Panc1 (cell line): ENCODE measurements at regions not wholly inside any gene's neighbourhood (a gene's known extent, or its start where the extent isn't known, plus 50 kb on each side); places are given as distances from the start of the nearest gene placed in this dataset.

Experiments used
- ATAC-seq: fragments of 200-7000 bp; cut with Tn5 transposase; 2 replicates; pipeline ENCODE4 v1.9.1; 2020; ENCODE audit warnings: mild to moderate bottlenecking, moderate library complexity
- BruUV-seq: library from RNA; stranded (reverse); fragments of 400-500 nt; replicated peaks from 2 replicates; lab custom pipeline; 2021; lab: Mats Ljungman, UMichigan
- CTCF ChIA-PET: fragments of 300-600 bp; sonication (Branson Sonifier 250); formaldehyde crosslinking; loops from one replicate; lab custom pipeline; 2022; ENCODE audit warnings: antibody characterized with exemption; lab: Charles Lee
- POLR2A ChIA-PET: fragments of 300-600 bp; sonication (Branson Sonifier 250); formaldehyde crosslinking; loops from one replicate; lab custom pipeline; 2022; ENCODE audit warnings: antibody characterized with exemption; lab: Charles Lee
- DNase-seq: peaks from one replicate; pipeline ENCODE4 v3.0.0-alpha.2; 2010; ENCODE audit warnings: low read depth, low spot score
- H3K27ac ChIP-seq: 2 replicates; pipeline ENCODE4 v1.5.1; 2011; ENCODE audit warnings: mild to moderate bottlenecking, low read length, inconsistent platforms
- H3K27me3 ChIP-seq: fragments of 200-500 bp; sonication (Bioruptor generic); 2 replicates; pipeline ENCODE4 v1.6.0; 2014; ENCODE audit warnings: low read length, inconsistent platforms; ENCODE audit not compliant: control insufficient read depth, insufficient read depth
- H3K36me3 ChIP-seq: fragments of 200-500 bp; sonication (Bioruptor generic); 2 replicates; pipeline ENCODE4 v1.5.1; 2014; ENCODE audit warnings: inconsistent platforms, mild to moderate bottlenecking, low read length, moderate library complexity; ENCODE audit not compliant: control insufficient read depth, insufficient read depth
- H3K4me1 ChIP-seq: 2 replicates; pipeline ENCODE4 v1.5.1; 2011; ENCODE audit warnings: inconsistent platforms, mild to moderate bottlenecking, low read length, moderate library complexity; ENCODE audit not compliant: control insufficient read depth, insufficient read depth
- H3K4me3 ChIP-seq, 2 experiments: 2 replicates each; pipeline ENCODE4 v1.5.1; 2011 to 2012; ENCODE audit warnings: low read depth in 2 of 2, low read length in 2 of 2, mild to moderate bottlenecking in 2 of 2, inconsistent platforms in 1 of 2, moderate library complexity in 1 of 2
- H3K9me3 ChIP-seq: fragments of 200-500 bp; sonication (Bioruptor generic); 2 replicates; pipeline ENCODE4 v1.5.1; 2014; ENCODE audit warnings: low read depth, mild to moderate bottlenecking, inconsistent platforms, low read length, moderate library complexity; ENCODE audit not compliant: control insufficient read depth, insufficient read depth
- POLR2AphosphoS5 ChIP-seq: IDR thresholded peaks from 2 replicates; pipeline ENCODE4 v1.6.1; 2012; ENCODE audit warnings: mild to moderate bottlenecking, low read depth, low read length, moderate library complexity
- REST ChIP-seq, 2 experiments: IDR thresholded peaks; 2 replicates each; pipeline ENCODE4 v1.6.1; 2011 to 2012; ENCODE audit warnings: low read depth in 2 of 2, control low read depth in 1 of 2, low read length in 1 of 2, mild to moderate bottlenecking in 1 of 2, moderate library complexity in 1 of 2; ENCODE audit not compliant: insufficient read depth in 1 of 2
- SIN3A ChIP-seq: IDR thresholded peaks from 2 replicates; pipeline ENCODE4 v1.6.1; 2012; ENCODE audit warnings: low read depth, mild to moderate bottlenecking, low read length, moderate library complexity, borderline replicate concordance; ENCODE audit not compliant: insufficient read depth
- TCF7L2 ChIP-seq: IDR thresholded peaks from 2 replicates; pipeline ENCODE4 v1.6.1; 2011; ENCODE audit warnings: mild to moderate bottlenecking, low read depth, low read length, inconsistent platforms
- in situ Hi-C: cut with HindIII; loops from 2 replicates; pipeline ENCODE4 v1.10.0; 2016; ENCODE audit warnings: low sequenced_read_pairs, low pct_unique_long_range_greater_than_20kb
- intact Hi-C: fragments of 100-400 bp; cut with micrococcal nuclease; formaldehyde crosslinking; loops from one replicate; pipeline ENCODE4 v1.10.0; 2022; ENCODE audit not compliant: unreplicated experiment
- TF ChIP-seq, protein P1 (sequence below): fragments of 450-650 bp; IDR thresholded peaks from 2 replicates; pipeline ENCODE4 v1.5.1; 2017; ENCODE audit warnings: mild to moderate bottlenecking

GRCh38 chr2:221231511-221231910, 340.6 kb downstream of the EPHA4 start:
- H3K9me3 ChIP-seq, result no peaks in the 10 kb centered on the region
- H3K27ac ChIP-seq, result no peak overlapping the region
- ATAC-seq (no peak), DNase-seq (no peak)
- in situ Hi-C loops (no loop called here), intact Hi-C loops (no loop called here)
- no TSS peak for BruUV-seq
- TF ChIP-seq, protein P1, sequence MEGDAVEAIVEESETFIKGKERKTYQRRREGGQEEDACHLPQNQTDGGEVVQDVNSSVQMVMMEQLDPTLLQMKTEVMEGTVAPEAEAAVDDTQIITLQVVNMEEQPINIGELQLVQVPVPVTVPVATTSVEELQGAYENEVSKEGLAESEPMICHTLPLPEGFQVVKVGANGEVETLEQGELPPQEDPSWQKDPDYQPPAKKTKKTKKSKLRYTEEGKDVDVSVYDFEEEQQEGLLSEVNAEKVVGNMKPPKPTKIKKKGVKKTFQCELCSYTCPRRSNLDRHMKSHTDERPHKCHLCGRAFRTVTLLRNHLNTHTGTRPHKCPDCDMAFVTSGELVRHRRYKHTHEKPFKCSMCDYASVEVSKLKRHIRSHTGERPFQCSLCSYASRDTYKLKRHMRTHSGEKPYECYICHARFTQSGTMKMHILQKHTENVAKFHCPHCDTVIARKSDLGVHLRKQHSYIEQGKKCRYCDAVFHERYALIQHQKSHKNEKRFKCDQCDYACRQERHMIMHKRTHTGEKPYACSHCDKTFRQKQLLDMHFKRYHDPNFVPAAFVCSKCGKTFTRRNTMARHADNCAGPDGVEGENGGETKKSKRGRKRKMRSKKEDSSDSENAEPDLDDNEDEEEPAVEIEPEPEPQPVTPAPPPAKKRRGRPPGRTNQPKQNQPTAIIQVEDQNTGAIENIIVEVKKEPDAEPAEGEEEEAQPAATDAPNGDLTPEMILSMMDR, result no peak
- TF ChIP-seq TCF7L2 (no peak), POLR2AphosphoS5 (no peak), REST (IDR thresholded peaks at IDR 0.05; ENCODE audit: insufficient read depth in 1 of 2, low read depth in 2 of 2, low read length in 1 of 2) (no peak), SIN3A (no peak)
- H3K36me3 ChIP-seq, result no peaks in the 10 kb centered on the region
- H3K4me1 ChIP-seq, result no peaks in the 10 kb centered on the region
- POLR2A ChIA-PET, result no interaction called here
- H3K4me3 ChIP-seq, result no peak overlapping the region
- CTCF ChIA-PET, result no interaction called here
- H3K27me3 ChIP-seq, result no peaks in the 10 kb centered on the region

DNA sequence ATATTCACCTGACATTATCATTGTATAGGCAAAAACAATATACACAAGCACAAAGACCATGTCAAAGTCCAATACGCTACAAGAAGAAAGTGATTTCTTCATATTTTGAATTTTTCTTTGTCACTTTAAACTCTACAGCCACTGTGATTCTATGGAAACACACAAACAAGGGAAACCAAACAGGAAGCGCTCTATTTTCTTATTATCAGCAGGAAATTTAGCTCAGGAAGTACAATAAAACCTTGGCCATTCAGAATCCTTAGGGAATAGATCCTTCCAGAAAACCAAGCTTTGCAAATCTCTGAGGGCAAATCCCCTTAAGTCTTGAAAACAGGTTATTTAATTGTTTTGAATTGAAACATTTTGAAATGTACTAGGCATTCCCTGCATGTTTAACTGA, 336.2 kb downstream of the EPHA4 start:
- intact Hi-C loops (no loop called here), in situ Hi-C loops (no loop called here)
- Histone ChIP-seq H3K4me1 (no peaks in the 10 kb centered on the region), H3K27me3 (no peaks in the 10 kb centered on the region), H3K4me3 (no peak overlapping the region), H3K27ac (no peak overlapping the region), H3K36me3 (no peaks in the 10 kb centered on the region), H3K9me3 (no peaks in the 10 kb centered on the region)
- TF ChIP-seq TCF7L2, result no peak
- TF ChIP-seq, protein P1, result no peak
- no peak for TF ChIP-seq POLR2AphosphoS5
- no peak for TF ChIP-seq SIN3A
- TF ChIP-seq REST (IDR thresholded peaks at IDR 0.05; ENCODE audit: insufficient read depth in 1 of 2, low read depth in 2 of 2, low read length in 1 of 2), result no peak
- ChIA-PET CTCF (no interaction called here), POLR2A (no interaction called here)
- no peak for ATAC-seq
- no TSS peak for BruUV-seq
- DNase-seq, result no peak
